SH-SY5Y (cell line): ENCODE measurements at regions not wholly inside any gene's neighbourhood (a gene's known extent, or its start where the extent isn't known, plus 50 kb on each side); places are given as distances from the start of the nearest gene placed in this dataset.

Source experiments
- GATA2 ChIP-seq: IDR thresholded peaks from 2 replicates; pipeline ENCODE4 v1.6.1; 2011; ENCODE audit warnings: mild to moderate bottlenecking, low read depth, low read length
- GATA3 ChIP-seq: IDR thresholded peaks from 2 replicates; pipeline ENCODE4 v1.6.1; 2011; ENCODE audit warnings: low read depth, mild to moderate bottlenecking, low read length, moderate library complexity

DNA sequence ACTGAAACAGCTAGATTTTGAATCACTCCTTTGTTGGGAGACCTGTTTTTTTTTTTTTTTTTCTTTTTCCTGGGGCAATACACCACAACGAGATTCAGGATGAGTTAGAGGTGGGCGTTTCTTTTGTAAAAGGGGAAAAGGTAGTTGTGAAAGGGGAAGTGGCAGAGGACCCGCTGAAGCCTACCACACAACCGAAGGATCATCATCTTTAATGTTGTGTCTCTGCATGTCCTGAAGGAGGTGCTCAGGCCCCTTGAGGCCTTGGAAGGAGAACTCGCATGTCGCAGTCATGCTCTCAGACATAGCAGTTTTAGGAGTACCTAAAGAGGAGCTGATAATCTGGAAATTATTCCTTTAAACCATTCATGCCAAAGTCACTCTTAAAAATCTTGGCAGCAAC, 137.9 kb upstream of the LRIG1 start:
- TF ChIP-seq GATA3 (no peak), GATA2 (no peak)
